ENCODE measurements at regions not wholly inside any gene's neighbourhood (a gene's known extent, or its start where the extent isn't known, plus 50 kb on each side); places are given as distances from the start of the nearest gene placed in this dataset.
A peak's percentile ranks its signal among the peaks of the same experiment; 100 is the strongest.

DNA sequence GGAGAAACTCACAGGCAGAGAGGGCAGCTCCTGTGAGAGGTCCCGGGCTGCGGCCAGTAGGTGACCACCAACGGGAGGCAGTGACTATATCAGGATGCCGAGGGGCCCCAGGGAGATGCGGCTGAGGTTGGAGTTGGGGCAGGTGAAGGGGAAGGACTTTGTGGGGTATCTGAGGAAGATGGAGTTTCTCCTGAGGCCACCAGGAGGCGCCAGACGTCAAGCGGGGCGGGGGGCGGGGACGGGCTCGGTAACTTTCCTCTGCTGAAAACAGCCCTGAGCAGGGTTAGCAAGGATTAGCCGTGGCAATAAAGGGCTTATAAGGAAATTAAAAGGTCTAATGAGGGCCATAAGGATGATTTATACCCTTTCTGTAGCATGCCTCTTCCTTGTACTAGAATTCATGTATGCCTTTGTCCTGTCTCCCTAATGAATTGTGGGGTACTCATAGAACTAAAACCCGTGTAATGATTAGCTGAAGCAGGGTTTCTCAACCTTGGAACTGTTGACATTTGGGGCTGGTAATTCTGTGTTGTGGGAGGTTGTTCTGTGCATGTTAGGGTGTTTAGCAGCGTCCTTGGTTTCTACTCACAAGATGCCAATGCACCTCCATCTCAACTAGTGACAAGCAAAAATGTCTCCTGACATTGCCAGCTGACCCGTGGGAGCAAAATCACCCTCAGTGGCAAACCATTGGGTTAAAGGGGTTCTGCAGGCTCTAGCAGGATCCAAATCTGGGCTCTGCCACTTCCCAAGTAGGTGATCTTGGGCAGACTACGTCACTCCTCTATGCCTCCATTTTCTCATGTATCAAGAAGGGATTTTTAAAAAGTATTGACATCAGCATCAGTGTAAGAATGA lies 74.8 kb upstream of the GRIN2A start:
- TF ChIP-seq, protein P1, sequence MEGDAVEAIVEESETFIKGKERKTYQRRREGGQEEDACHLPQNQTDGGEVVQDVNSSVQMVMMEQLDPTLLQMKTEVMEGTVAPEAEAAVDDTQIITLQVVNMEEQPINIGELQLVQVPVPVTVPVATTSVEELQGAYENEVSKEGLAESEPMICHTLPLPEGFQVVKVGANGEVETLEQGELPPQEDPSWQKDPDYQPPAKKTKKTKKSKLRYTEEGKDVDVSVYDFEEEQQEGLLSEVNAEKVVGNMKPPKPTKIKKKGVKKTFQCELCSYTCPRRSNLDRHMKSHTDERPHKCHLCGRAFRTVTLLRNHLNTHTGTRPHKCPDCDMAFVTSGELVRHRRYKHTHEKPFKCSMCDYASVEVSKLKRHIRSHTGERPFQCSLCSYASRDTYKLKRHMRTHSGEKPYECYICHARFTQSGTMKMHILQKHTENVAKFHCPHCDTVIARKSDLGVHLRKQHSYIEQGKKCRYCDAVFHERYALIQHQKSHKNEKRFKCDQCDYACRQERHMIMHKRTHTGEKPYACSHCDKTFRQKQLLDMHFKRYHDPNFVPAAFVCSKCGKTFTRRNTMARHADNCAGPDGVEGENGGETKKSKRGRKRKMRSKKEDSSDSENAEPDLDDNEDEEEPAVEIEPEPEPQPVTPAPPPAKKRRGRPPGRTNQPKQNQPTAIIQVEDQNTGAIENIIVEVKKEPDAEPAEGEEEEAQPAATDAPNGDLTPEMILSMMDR (conservative IDR thresholded peaks at IDR 0.05; ENCODE audit: low read length) = peak; percentile 85
- TF ChIP-seq EZH2phosphoT487 (IDR thresholded peaks at IDR 0.05; ENCODE audit: borderline replicate concordance, low read depth, low read length) = no peak

Measured in OCI-LY7 (cell line).